ENCODE measurements at regions not wholly inside any gene's neighbourhood (a gene's known extent, or its start where the extent isn't known, plus 50 kb on each side); places are given as distances from the start of the nearest gene placed in this dataset.

DNA sequence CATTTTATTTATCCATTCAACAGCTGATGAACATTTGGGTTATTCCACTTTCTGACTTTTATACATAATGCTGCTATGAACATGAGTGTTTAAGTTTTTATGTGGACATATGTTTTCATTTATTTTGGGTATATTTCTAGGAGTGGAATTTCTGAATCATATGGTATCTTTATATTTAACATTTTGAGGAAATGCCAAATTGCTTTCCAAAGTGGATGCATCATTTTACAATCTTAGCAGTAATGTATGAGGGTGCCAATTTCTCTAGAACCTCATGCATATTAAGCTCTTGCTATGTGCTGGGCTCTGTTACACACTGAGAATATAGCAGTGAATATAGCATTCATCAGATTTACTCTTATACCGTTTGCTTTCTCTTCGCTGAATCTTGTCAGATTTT, 983.7 kb downstream of the STIM2 start:
- no peak for DNase-seq (ENCODE audit: low read depth, low spot score)

DNA sequence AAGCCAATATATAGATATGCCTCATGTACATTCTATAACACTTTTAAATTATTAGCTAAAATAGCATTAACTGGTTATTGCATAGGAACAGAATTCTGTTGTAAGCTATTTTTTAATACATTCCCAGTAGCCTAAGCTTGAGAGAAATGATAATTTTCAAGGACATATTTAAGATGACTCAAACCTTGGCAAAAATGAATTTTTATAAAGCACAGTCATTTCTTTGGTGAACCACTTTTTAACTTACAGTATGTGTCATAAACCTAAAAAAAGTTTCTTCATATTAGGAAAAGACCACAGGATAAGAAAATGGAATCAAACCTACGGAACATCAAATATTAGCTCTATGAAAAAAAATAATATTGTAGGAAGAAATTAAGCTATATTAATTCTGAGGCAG, 986.3 kb downstream of the STIM2 start:
- no peak overlapping the region for H3K4me3 ChIP-seq (ENCODE audit: low read length)

More for the DNA sequence above, 983.7 kb downstream of the STIM2 start:
- H3K4me3 ChIP-seq (ENCODE audit: low read length), result no peak overlapping the region

DNA sequence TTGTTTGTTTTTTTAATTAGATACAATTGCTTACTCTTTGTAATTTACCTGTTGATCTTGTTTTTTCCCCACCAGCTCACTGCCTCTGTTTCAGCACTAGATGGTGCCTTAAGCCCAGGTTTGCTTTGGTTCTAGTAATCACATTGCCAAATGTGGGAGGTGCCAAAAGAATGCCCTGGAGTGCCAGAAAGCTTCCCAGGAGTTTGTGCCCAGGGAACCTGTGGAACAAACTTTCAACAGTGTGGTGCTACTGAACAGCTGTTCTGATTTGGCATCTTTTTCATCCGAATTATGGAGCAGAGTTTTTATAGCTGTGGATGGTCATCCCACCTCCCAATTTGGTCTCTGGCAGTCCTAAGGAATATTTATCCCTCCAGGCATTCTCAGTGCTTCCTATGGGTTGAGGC, 1000.7 kb downstream of the STIM2 start:
- no peak overlapping the region for H3K4me3 ChIP-seq (ENCODE audit: low read length)
- DNase-seq (ENCODE audit: low read depth, low spot score), result peak; percentile 3

More for the DNA sequence above, 986.3 kb downstream of the STIM2 start:
- no peak for DNase-seq (ENCODE audit: low read depth, low spot score)

DNA sequence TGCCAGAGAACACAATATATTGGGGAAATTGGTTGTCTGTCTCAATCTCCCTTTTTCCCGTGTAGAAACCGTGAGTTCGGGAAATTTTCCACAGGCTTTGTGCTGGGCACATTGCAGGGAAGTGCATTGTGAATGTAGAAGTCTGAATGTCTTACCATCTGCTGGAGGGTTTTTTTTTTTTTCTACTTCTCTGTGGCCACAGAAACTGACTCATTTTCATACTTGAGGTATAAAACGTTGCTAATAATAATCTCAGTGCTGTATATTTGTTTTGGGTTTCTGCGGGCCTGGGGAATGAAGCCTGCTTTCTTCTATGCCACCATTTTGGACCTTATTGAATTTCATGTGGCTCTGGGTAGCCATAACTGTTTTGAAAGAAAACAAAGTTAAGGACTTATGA, 1001.2 kb downstream of the STIM2 start:
- H3K4me3 ChIP-seq (ENCODE audit: low read length), result no peak overlapping the region
- DNase-seq (ENCODE audit: low read depth, low spot score), result no peak

DNA sequence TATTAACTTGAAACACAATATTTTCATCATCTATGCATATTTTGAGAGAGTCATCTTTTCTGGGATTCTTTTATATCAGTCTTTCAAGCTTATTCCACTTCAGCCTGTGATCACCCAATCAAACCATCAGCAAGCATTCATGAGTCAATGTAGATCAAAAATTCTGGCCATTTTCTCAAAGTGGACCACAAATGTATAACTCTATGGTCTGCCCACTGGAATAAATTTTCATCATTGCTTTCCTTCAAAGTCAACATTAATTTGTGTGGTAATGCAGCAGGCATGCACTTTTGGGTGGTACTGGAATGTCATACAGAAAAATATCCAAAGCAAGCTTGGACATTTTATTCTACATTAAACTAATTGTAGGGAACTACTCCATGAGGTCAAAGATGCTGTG, 1013.0 kb downstream of the STIM2 start:
- DNase-seq (ENCODE audit: low read depth, low spot score), result no peak
- no peak overlapping the region for H3K4me3 ChIP-seq (ENCODE audit: low read length)

DNA sequence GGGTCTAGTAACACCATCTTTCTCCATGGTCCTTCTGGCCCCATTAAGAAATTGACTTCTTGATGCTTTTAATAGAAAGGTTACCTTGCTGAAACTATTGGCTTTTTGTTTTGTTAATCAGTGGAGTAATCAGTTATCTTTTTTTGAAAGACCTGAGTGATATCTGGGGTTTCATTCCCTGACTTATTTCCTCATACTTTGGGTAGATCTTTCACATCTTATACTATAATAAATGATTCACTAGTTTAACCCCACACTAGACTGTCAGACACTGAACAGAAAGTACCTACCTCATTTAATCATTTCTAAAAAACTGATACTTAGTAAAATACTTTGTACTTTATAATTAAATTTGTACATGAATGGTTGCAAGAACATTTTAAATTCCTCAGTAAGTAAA, 1021.1 kb downstream of the STIM2 start:
- H3K4me3 ChIP-seq (ENCODE audit: low read length), result no peak overlapping the region
- DNase-seq (ENCODE audit: low read depth, low spot score), result no peak

DNA sequence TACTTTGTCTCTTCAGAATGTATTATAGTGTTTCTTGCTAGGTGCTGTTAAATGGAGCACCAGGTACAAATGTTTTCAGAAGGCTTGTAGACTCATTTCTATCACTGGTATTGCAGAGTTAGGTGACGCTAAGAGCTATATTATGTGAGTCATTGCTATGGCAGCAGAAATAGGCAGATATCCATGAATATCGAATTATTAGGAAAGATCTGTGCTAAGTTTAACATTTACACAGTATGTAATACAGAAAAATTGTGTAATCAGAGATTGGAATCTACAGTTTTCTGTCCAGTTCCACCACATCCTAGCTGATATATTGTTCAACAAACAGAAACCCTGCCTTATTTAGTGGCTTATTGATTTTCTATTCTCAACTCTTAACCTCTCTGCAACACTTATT, 1025.5 kb downstream of the STIM2 start:
- H3K4me3 ChIP-seq (ENCODE audit: low read length), result no peak overlapping the region
- DNase-seq (ENCODE audit: low read depth, low spot score), result no peak

DNA sequence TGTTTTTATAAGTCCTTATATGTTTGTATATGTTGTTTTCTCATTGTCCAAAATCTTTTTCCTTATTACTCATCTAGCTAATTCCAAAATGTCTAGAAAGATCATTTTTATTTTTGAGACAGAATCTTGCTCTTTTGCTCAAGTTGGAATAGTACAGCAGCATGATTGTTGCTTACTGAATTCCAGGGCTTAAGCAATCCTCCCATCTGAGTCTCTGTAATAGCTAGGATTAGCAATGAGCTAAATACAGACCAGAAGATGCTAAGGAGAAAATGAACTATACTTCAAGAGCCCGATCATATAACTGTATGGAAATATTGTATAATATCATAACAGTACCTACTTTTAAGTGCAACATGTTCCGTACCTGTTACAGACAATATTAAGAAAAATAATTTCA, 1027.0 kb downstream of the STIM2 start:
- no peak for DNase-seq (ENCODE audit: low read depth, low spot score)
- no peak overlapping the region for H3K4me3 ChIP-seq (ENCODE audit: low read length)

DNA sequence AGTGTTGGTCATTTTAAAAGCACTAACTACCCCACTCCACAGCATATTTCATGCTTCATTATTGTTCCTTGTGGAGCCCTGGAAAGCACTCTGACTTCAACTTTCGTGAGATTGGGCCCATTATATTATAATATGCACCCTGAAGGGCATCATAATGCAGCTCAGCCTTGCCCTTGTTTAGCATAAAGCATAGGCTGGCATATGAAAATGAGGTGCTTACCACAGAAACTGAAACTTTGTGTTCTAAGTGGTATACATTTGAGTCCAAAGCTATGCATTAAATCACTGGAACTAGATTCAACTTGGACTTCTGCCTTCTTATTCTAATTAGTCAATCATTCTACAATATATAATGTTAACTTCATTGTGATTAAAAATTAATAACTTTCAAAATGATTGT, 1027.9 kb downstream of the STIM2 start:
- DNase-seq (ENCODE audit: low read depth, low spot score), result no peak
- no peak overlapping the region for H3K4me3 ChIP-seq (ENCODE audit: low read length)

DNA sequence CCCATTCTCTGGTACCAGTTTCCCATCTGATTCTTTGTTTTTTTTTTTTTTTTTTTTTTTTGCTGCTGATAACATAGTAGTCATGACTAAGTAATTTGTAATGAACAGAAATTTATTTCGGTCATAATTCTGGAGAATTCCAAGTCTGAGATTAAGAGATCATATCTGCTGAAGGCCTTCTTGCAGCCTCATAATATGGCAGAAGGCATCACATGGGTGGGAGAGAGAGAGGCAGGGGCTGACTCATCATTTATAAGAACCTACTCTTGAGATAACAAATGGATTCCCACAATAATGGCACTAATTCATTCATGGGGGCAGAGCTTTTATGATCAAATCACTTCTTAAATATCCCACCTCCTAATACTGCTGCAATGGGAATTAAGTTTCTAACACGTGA, 1034.3 kb downstream of the STIM2 start:
- H3K4me3 ChIP-seq (ENCODE audit: low read length), result no peak overlapping the region
- DNase-seq (ENCODE audit: low read depth, low spot score), result no peak

DNA sequence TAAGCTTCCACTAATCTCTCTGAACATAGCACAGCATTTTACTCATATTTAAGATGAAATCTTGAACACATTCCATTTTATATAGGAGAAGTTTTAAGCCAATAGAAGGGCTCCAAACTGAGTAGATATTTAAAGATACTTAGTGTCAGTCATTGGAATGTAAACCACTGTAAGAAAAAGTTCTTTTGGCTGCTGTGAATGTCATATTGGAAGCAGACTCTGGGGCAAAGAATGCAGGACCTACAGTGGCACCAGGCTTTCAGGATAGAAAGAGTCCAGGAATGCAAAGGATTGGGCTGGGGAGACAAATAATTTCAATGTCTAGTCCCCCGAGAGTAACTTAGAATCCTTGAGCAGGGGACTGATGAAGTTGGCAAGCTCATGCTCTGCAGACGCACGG, 1047.7 kb downstream of the STIM2 start:
- no peak overlapping the region for H3K4me3 ChIP-seq (ENCODE audit: low read length)

DNA sequence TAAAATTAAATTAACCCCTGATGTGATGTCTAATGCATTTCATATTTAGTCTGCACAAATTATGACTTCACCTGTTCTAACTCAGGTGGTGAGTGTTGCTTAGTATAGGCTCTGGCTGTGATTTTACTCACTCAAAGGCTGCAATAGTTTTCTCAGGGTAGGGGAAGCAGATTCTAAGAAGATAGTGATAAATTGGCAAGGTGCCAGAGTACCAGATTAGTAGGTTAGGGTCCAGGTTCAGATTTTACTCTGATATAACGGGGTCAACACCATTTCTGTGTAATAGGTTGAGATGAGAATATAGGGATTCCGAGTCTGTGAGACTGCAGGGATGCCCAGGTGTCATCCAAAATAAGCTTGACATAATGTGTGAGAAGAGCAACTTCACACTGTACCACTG, 1049.6 kb downstream of the STIM2 start:
- H3K4me3 ChIP-seq (ENCODE audit: low read length), result no peak overlapping the region
- DNase-seq (ENCODE audit: low read depth, low spot score), result no peak

More for the DNA sequence above, 1047.7 kb downstream of the STIM2 start:
- DNase-seq (ENCODE audit: low read depth, low spot score), result no peak

DNA sequence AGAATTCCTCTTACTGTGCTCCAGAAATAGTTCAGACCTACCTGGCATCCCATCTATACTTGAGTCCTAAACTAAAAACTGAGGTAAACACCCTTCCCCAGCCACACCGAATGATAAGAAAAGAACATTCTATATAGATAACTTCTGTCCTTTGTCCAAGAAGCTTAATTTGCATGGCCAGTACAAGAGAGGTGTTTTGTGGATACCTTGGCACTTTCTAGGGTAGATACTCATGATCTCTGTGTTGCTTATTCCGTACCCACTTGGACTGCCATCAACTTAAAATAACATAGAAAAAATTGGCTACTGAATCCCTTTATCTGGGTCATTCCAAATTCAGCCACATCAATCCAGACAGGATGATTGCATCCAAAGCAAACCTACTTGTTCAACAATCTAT, 1050.4 kb downstream of the STIM2 start:
- no peak for DNase-seq (ENCODE audit: low read depth, low spot score)
- H3K4me3 ChIP-seq (ENCODE audit: low read length), result no peak overlapping the region

DNA sequence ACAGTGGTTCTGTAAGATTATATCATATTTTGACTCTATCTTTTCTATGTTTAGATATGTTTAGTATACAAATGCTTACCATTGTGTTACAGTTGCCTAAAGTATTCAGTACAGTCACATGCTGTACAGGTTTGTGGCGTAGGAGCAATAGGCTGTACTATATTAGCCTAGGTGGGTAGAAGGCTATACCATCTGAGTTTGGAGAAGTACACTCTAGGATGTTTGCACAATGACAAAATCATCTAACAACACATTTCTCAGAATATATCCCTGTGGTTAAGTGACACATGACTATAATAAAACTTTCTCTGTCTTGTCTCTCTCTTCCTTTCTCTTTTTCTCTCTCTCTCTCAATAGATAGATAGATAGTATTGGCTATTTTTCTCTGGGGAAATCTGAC, 1053.1 kb downstream of the STIM2 start:
- no peak for DNase-seq (ENCODE audit: low read depth, low spot score)
- H3K4me3 ChIP-seq (ENCODE audit: low read length), result no peak overlapping the region

DNA sequence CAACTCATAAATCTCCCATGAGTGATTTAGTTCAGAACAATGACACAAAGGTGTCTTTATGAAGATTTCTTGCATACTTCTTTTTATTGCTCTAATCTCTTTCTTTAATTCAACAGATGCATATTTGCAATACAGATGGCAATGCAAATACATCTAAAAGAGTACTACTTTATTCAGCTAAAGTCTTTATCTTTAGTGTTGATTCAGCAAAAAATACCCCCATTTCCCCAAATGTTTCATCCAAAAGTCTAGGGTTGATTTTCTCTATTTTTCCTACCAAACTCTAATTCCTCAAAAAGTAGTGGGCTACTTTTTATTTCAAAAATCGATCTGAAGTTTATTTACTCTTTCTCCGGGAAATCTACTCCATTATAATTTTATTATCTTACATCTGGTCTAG, 1055.2 kb downstream of the STIM2 start:
- DNase-seq (ENCODE audit: low read depth, low spot score), result no peak
- no peak overlapping the region for H3K4me3 ChIP-seq (ENCODE audit: low read length)

DNA sequence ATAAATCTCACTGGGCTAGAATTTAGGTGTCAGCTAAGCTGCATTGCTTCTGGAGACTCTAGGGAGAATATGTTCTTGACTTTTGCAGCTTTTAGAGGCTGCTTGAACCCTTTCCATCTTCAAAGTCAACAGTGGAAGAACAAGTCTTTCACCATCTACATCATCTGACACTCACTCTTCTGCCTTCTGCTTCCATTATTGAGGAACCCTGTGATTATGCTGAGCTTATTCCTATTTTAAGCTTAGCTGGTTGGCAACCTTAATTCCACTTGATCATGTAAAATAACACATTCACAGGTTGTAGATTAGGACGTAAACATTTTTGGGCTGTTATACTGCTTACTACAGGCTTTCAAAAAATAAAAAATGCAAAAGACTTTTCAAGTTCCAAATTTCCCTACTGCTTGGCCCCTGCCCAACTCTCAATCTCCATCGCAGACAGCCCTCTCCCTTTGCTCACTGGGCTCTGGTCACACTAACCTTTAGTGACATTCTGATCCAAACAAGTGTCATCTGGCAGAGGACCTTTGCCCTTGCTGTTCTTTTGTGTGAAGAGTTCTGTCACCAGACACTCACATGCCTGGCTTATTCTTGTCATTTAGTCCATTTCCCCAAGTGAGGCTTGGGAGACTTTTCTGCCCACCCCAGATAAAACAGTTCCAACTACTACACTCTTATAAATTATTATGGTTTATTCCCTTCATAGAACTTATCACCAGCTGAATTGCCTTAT, 1056.0 kb downstream of the STIM2 start:
- DNase-seq (ENCODE audit: low read depth, low spot score), result no peak
- no peak overlapping the region for H3K4me3 ChIP-seq (ENCODE audit: low read length)

DNA sequence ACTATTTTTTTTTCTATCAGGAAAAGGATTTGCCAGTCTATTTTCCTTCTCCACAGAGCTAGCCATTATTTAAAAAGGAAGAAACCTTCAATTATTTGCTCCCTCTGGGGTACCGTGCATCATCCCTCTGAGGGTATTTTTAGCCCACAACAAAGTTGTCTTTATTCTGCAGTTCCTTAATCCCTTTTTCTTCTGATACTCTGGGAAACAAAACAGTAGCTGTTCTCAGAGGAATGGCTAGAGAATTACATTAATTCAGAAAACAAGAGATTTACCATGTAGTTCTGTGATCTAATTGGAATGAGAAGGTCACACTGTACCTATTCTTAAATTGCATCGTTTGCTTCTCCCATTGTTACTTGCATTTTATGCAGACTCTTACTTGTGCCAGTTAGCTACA, 1056.7 kb downstream of the STIM2 start:
- DNase-seq (ENCODE audit: low read depth, low spot score), result no peak
- no peak overlapping the region for H3K4me3 ChIP-seq (ENCODE audit: low read length)

DNA sequence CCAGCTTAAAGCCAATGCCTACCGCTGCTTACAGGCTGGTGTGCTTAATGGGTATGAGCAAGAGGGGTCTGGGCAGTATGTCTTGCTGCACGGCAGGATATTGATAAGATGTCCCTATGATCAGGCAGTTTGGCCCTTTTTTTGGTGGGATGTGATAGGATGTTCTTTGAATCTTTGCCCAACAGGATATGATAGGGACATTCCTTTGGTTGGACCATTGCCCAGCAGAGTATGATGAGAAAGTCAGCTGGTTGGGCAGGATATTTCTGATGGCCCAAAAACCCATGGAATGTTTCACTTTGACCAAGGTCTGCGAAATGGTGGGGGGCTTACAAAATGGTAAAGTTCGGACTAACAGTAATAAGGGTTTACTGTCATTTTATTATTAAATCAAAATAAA, 1060.6 kb downstream of the STIM2 start:
- no peak for DNase-seq (ENCODE audit: low read depth, low spot score)

DNA sequence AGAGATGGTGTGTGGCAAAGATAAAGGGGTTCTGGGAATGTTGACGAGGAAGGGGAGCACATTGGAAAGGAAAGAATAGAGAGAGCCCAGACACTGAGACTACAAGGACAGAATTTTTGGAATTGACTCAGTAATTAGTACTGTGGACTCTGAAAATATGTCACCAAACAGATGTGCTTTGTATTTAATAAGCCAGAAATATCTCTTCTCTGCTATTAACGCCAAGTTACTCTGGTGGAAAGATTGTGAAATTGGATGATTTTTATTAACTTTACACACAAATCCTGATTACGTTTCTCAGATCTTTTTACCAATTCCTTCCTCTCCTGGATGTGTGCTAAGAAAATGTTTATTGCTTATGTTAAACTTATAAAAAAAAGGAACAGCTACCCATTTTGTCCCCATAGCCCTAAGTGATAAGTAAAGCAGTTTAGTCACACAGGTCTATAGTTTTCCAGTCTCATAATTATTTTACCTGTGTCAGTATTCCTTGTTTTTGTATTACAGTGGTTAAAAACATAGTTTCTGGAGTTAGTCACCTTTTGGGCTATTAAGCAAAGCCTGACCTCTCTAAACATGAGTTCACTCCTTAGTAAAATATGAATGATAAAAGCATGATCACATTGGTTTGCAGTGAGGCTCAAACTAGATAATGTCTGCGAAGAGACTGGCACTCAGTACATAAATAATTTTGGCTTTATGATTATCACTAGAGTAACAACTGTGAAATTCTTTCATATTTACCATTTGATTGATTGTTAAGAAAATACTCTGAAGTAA, 1068.3 kb downstream of the STIM2 start:
- no peak overlapping the region for H3K4me3 ChIP-seq (ENCODE audit: low read length)
- DNase-seq (ENCODE audit: low read depth, low spot score), result no peak

More for the DNA sequence above, 1060.6 kb downstream of the STIM2 start:
- H3K4me3 ChIP-seq (ENCODE audit: low read length), result no peak overlapping the region

DNA sequence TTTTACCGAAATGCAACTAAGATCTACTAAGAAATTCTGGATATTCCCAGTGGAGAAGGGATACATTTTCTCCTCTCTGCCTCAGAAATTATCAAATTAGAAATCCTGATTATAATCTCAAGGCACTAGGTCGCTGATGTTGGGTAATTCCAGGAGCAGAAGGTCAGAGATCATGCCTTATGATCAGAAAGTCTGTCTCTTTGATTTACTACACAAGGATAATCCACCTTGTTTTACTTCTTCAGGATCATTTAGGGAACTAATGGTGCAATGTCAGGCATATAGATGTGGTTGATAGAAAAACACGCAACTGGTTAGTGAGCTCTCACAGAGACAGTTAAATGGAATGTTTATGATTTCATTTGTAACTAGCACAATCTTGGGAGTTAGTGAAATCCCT, 1069.7 kb downstream of the STIM2 start:
- H3K4me3 ChIP-seq (ENCODE audit: low read length), result no peak overlapping the region
- DNase-seq (ENCODE audit: low read depth, low spot score), result no peak

DNA sequence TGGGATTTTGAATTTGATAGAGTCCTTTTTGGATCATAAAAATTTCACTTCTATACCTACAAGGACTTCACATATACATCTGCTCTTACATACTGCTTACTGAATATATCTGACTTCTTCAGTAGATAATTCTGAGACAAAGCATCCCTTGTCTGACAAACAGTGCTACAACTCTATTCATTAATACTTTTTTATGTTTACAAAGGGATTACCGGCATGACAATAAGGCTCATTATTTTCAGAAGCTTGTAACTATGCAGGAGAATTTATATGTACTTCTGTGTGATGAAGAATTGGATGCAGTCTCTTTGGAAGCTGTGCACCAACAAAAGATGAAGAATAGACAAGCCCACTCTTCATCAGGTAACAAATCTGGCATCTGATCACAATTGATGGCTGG, 1070.3 kb downstream of the STIM2 start:
- DNase-seq (ENCODE audit: low read depth, low spot score), result no peak
- no peak overlapping the region for H3K4me3 ChIP-seq (ENCODE audit: low read length)

Data from Jurkat, Clone E6-1 (cell line).